CD14-positive monocyte (primary cell): ENCODE measurements at regions not wholly inside any gene's neighbourhood (a gene's known extent, or its start where the extent isn't known, plus 50 kb on each side); places are given as distances from the start of the nearest gene placed in this dataset.

Experiments
- DNase-seq, 3 donors: peaks; one replicate each; pipeline ENCODE4 v3.0.0-alpha.2; 2011 to 2022
- H2AFZ ChIP-seq: 2 replicates; pipeline ENCODE4 v1.6.0; 2012; ENCODE audit warnings: mild to moderate bottlenecking, low read depth, low read length, inconsistent platforms; ENCODE audit not compliant: insufficient read depth, poor library complexity, severe bottlenecking
- H3K27ac ChIP-seq, 2 donors: 1 replicate in 1 of 2; 2 replicates in 1 of 2; pipeline ENCODE4 v1.5.1; 2012 to 2013; ENCODE audit warnings: low read length in 2 of 2, control low read depth in 1 of 2, inconsistent platforms in 1 of 2, low read depth in 1 of 2, mild to moderate bottlenecking in 1 of 2
- H3K27me3 ChIP-seq, 2 donors: one replicate each; pipeline versions ENCODE4 v1.6.0 to v1.6.1; 2011 to 2013; ENCODE audit warnings: low read length in 2 of 2; ENCODE audit not compliant: control insufficient read depth in 2 of 2, insufficient read depth in 2 of 2
- H3K36me3 ChIP-seq, 2 donors: replicated peaks in 1 of 2; 1 replicate in 1 of 2; 2 replicates in 1 of 2; pipeline versions ENCODE4 v1.5.1 to v1.6.1; 2012 to 2013; ENCODE audit warnings: low read length in 2 of 2, control low read depth in 1 of 2, inconsistent platforms in 1 of 2, mild to moderate bottlenecking in 1 of 2; ENCODE audit not compliant: insufficient read depth in 2 of 2, control insufficient read depth in 1 of 2
- H3K4me1 ChIP-seq, 2 donors: 1 replicate in 1 of 2; 2 replicates in 1 of 2; pipeline versions ENCODE4 v1.5.1 to v1.6.1; 2012 to 2013; ENCODE audit warnings: low read length in 2 of 2, control low read depth in 1 of 2, inconsistent platforms in 1 of 2, mild to moderate bottlenecking in 1 of 2, moderate library complexity in 1 of 2; ENCODE audit not compliant: insufficient read depth in 2 of 2, control insufficient read depth in 1 of 2
- H3K4me2 ChIP-seq: replicated peaks from 2 replicates; pipeline ENCODE3; 2012; ENCODE audit warnings: low read length, moderate library complexity, mild to moderate bottlenecking; ENCODE audit not compliant: poor library complexity, severe bottlenecking; ENCODE audit errors: extremely low read depth
- H3K4me3 ChIP-seq, 3 experiments: fragments of 200-600 bp in 1 of 3; sonication (generic) in 1 of 3; replicated peaks in 1 of 3; 1 replicate in 2 of 3; 2 replicates in 1 of 3; pipeline ENCODE4 v1.5.1; 2011 to 2013; ENCODE audit warnings: low read length in 3 of 3, mild to moderate bottlenecking in 3 of 3, control low read depth in 2 of 3, low read depth in 2 of 3, inconsistent platforms in 1 of 3, moderate library complexity in 1 of 3
- H3K79me2 ChIP-seq: 2 replicates; pipeline ENCODE4 v1.6.0; 2012; ENCODE audit warnings: mild to moderate bottlenecking, control low read depth, inconsistent platforms, low read length, moderate library complexity; ENCODE audit not compliant: insufficient read depth
- H3K9ac ChIP-seq: 2 replicates; pipeline ENCODE4 v1.6.0; 2017; ENCODE audit warnings: low read length, mild to moderate bottlenecking; ENCODE audit not compliant: insufficient read depth, poor library complexity, severe bottlenecking
- H3K9me3 ChIP-seq, 2 donors: replicated peaks in 1 of 2; 1 replicate in 1 of 2; 2 replicates in 1 of 2; pipeline versions ENCODE4 v1.5.1 to v1.6.1; 2012 to 2013; ENCODE audit warnings: low read length in 2 of 2, control low read depth in 1 of 2; ENCODE audit not compliant: control insufficient read depth in 1 of 2, insufficient read depth in 1 of 2
- H4K20me1 ChIP-seq: 2 replicates; pipeline ENCODE4 v1.6.0; 2012; ENCODE audit warnings: mild to moderate bottlenecking, low read length, control low read depth, moderate library complexity; ENCODE audit not compliant: insufficient read depth
- H3K27ac Mint-ChIP-seq, 7 donors: one replicate each; pipeline ENCODE4 v1.8.0; 2020; ENCODE audit warnings: mild to moderate bottlenecking in 7 of 7, mixed read lengths in 7 of 7, moderate library complexity in 6 of 7, inconsistent platforms in 2 of 7
- H3K27me3 Mint-ChIP-seq, 3 donors: one replicate each; pipeline ENCODE4 v1.8.0; 2021 to 2022; ENCODE audit warnings: low read depth in 3 of 3, mild to moderate bottlenecking in 3 of 3, mixed read lengths in 3 of 3, moderate library complexity in 3 of 3, inconsistent platforms in 1 of 3
- H3K36me3 Mint-ChIP-seq, 2 donors: one replicate each; pipeline ENCODE4 v1.8.0; 2020; ENCODE audit warnings: mixed read lengths in 2 of 2, inconsistent platforms in 1 of 2, mild to moderate bottlenecking in 1 of 2
- H3K4me1 Mint-ChIP-seq: one replicate; pipeline ENCODE4 v1.8.0; 2020; ENCODE audit warnings: mild to moderate bottlenecking, mixed read lengths
- H3K4me3 Mint-ChIP-seq, 2 donors: one replicate each; pipeline ENCODE4 v1.8.0; 2020; ENCODE audit warnings: mild to moderate bottlenecking in 2 of 2, mixed read lengths in 2 of 2, moderate library complexity in 1 of 2
- H3K9me3 Mint-ChIP-seq, 7 donors: one replicate each; pipeline ENCODE4 v1.8.0; 2020 to 2022; ENCODE audit warnings: mixed read lengths in 7 of 7, mild to moderate bottlenecking in 6 of 7, moderate library complexity in 6 of 7, inconsistent platforms in 2 of 7
- CTCF ChIP-seq: fragments of 200-600 bp; IDR thresholded peaks from one replicate; pipeline ENCODE4 v1.8.0; 2022; ENCODE audit warnings: antibody characterized with exemption, mild to moderate bottlenecking
- WGBS: methylation state at CpG from one replicate; pipeline ENCODE4 v1.1.5; 2013; ENCODE audit warnings: missing lambda C conversion rate; ENCODE audit not compliant: insufficient coverage; 5-methylcytosine and 5-hydroxymethylcytosine counted together
- intact Hi-C, 2 donors: fragments of 100-400 bp; cut with micrococcal nuclease; formaldehyde crosslinking; loops; one replicate each; pipeline versions ENCODE4 v1.15.0 to v1.15.1; 2023

DNA sequence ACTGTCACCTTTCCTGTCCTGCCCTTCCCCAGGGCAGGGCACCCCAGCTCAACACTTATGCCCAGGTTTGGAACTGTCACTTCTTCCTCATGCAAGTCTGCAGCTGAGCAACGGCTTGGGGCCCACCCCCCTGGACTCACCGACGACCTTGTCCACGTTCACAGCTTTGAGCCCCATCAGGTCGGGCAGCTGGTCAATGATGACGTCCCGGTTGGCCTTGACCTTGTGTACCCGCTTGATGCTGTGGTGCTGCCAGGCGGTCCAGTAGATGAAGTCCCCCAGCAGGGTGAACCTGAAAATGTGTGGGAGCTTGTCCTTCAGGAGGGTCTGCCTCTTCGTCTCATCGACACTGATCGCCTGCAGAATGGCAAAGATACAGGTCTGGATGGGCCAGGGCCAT lies 135.0 kb downstream of the CRYBB2 start:
- peak overlapping the region in 2 of 7 donors; percentile 2 to 15 for H3K27ac Mint-ChIP-seq
- Histone ChIP-seq H2AFZ (no peak overlapping the region), H3K36me3 (peaks cover 72 to 100% of the 10 kb centered on the region in 2 donors), H3K9ac (no peak overlapping the region), H3K4me1 (no peaks in the 10 kb centered on the region), H3K4me2 (no peak overlapping the region), H3K9me3 (no peaks in the 10 kb centered on the region), H4K20me1 (no peaks in the 10 kb centered on the region), H3K4me3 (no peak overlapping the region), H3K27ac (no peak overlapping the region), H3K79me2 (no peaks in the 10 kb centered on the region), H3K27me3 (no peaks in the 10 kb centered on the region)
- DNase-seq: no peak
- intact Hi-C loops: no loop called here
- no peak overlapping the region for H3K4me3 Mint-ChIP-seq
- H3K27me3 Mint-ChIP-seq: peaks cover 0 to 2% (median 0%) of the 10 kb centered on the region in 3 donors
- no peaks in the 10 kb centered on the region for H3K4me1 Mint-ChIP-seq
- peaks cover 83 to 94% of the 10 kb centered on the region in 2 donors for H3K36me3 Mint-ChIP-seq
- H3K9me3 Mint-ChIP-seq: peaks cover 0 to 3% (median 0%) of the 10 kb centered on the region in 7 donors
- 96% methylated on average over 12 of the region's 12 CpGs for whole genome bisulfite sequencing
- TF ChIP-seq CTCF: no peak

DNA sequence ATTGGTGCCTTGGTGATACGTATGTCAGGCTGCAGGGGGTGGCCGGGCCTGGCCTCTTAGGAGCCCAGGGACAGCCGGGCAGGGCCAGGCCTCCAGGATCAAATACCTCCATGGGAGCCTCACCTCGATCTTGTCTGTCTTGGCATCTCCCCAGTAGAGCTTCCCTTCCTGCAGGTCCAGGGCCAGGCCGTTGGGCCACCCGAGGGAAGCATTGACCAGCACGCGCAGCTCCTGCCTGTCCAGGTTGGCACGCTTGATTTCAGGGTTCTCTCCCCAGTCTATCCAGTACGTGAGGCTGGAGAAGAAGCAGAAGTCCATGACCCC lies 137.7 kb downstream of the CRYBB2 start:
- 92% methylated on average over 9 of the region's 10 CpGs for WGBS
- H3K4me1 ChIP-seq: no peaks in the 10 kb centered on the region
- intact Hi-C loops: no loop called here
- H3K9me3 ChIP-seq: no peaks in the 10 kb centered on the region
- Mint-ChIP-seq H3K4me1 (no peaks in the 10 kb centered on the region), H3K36me3 (peaks cover 70 to 83% of the 10 kb centered on the region in 2 donors), H3K27ac (no peak overlapping the region), H3K4me3 (no peak overlapping the region), H3K27me3 (peaks cover 0 to 2% (median 0%) of the 10 kb centered on the region in 3 donors), H3K9me3 (peaks cover 0 to 3% (median 0%) of the 10 kb centered on the region in 7 donors)
- TF ChIP-seq CTCF: no peak
- DNase-seq: no peak
- H2AFZ ChIP-seq: no peak overlapping the region
- peaks cover 68 to 86% of the 10 kb centered on the region in 2 donors for H3K36me3 ChIP-seq
- H3K27ac ChIP-seq: no peak overlapping the region
- no peak overlapping the region for H3K4me3 ChIP-seq
- no peaks in the 10 kb centered on the region for H3K27me3 ChIP-seq
- H4K20me1 ChIP-seq: peaks cover 16% of the 10 kb centered on the region
- H3K9ac ChIP-seq: no peak overlapping the region
- no peak overlapping the region for H3K4me2 ChIP-seq
- peaks cover 4% of the 10 kb centered on the region for H3K79me2 ChIP-seq
